WTC11 (cell line): ENCODE measurements at regions not wholly inside any gene's neighbourhood (a gene's known extent, or its start where the extent isn't known, plus 50 kb on each side); places are given as distances from the start of the nearest gene placed in this dataset.

ENCODE experiments used
- ATAC-seq: fragments of 200-7000 bp; cut with Tn5 transposase; 2 replicates; pipeline ENCODE4 v1.10.0; 2021; ENCODE audit warnings: mild to moderate bottlenecking, moderate library complexity
- CTCF ChIA-PET: fragments of 300-600 bp; sonication (Branson Sonifier 250); formaldehyde crosslinking; loops from one replicate; lab custom pipeline; 2021; ENCODE audit warnings: antibody characterized with exemption; lab: Charles Lee
- POLR2A ChIA-PET: fragments of 350-600 bp; sonication (Branson Sonifier 250); formaldehyde crosslinking; loops from one replicate; lab custom pipeline; 2021; ENCODE audit warnings: antibody characterized with exemption; lab: Charles Lee
- DNase-seq: peaks from one replicate; pipeline ENCODE4 v3.0.0; 2021; ENCODE audit warnings: low spot score
- H3K27ac Mint-ChIP-seq: 2 replicates; pipeline ENCODE4 v1.8.0; 2021; ENCODE audit warnings: mixed read lengths
- H3K27me3 Mint-ChIP-seq: 2 replicates; pipeline ENCODE4 v1.8.0; 2021; ENCODE audit warnings: low read depth, mild to moderate bottlenecking, moderate library complexity, mixed read lengths
- H3K36me3 Mint-ChIP-seq: 2 replicates; pipeline ENCODE4 v1.8.0; 2021; ENCODE audit warnings: mixed read lengths
- H3K4me1 Mint-ChIP-seq: 2 replicates; pipeline ENCODE4 v1.8.0; 2022; ENCODE audit warnings: mixed read lengths
- H3K4me3 Mint-ChIP-seq: 2 replicates; pipeline ENCODE4 v1.8.0; 2021; ENCODE audit warnings: mild to moderate bottlenecking, moderate library complexity, mixed read lengths
- H3K9me3 Mint-ChIP-seq: 2 replicates; pipeline ENCODE4 v1.8.0; 2021; ENCODE audit warnings: mixed read lengths
- CDX4 ChIP-seq: fragments of 250-450 bp; sonication (Bioruptor Pico); IDR thresholded peaks from 2 replicates; pipeline ENCODE4 v1.9.0; 2021; ENCODE audit warnings: moderate library complexity, mild to moderate bottlenecking, inconsistent platforms, borderline replicate concordance
- CREM ChIP-seq: sonication (generic); formaldehyde crosslinking; IDR thresholded peaks from 2 replicates; pipeline ENCODE4 v1.8.1; 2022; ENCODE audit warnings: mild to moderate bottlenecking, missing genetic modification reagents, moderate library complexity
- E2F4 ChIP-seq: sonication (generic); formaldehyde crosslinking; IDR thresholded peaks from 2 replicates; pipeline ENCODE4 v1.8.1; 2022; ENCODE audit warnings: low read depth, mild to moderate bottlenecking, moderate library complexity, missing genetic modification reagents, borderline replicate concordance
- ESRRA ChIP-seq: sonication (generic); formaldehyde crosslinking; IDR thresholded peaks from 2 replicates; pipeline ENCODE4 v1.8.1; 2022; ENCODE audit warnings: mild to moderate bottlenecking, missing genetic modification reagents, borderline replicate concordance
- FOXJ3 ChIP-seq: sonication (generic); formaldehyde crosslinking; IDR thresholded peaks from 2 replicates; pipeline ENCODE4 v1.9.0; 2021; ENCODE audit warnings: missing genetic modification reagents, mild to moderate bottlenecking, borderline replicate concordance
- GTF2I ChIP-seq: fragments of 250-450 bp; sonication (Bioruptor Pico); conservative IDR thresholded peaks from 2 replicates; pipeline ENCODE4 v1.4.0; 2021; ENCODE audit warnings: mild to moderate bottlenecking
- HMGXB4 ChIP-seq: sonication (generic); formaldehyde crosslinking; IDR thresholded peaks from 2 replicates; pipeline ENCODE4 v1.8.1; 2023; ENCODE audit warnings: mild to moderate bottlenecking, moderate library complexity, missing genetic modification reagents
- JUN ChIP-seq: sonication (generic); formaldehyde crosslinking; IDR thresholded peaks from 2 replicates; pipeline ENCODE4 v1.8.0; 2023; ENCODE audit warnings: mild to moderate bottlenecking, missing genetic modification reagents
- NR3C1 ChIP-seq: sonication (generic); formaldehyde crosslinking; conservative IDR thresholded peaks from 2 replicates; pipeline ENCODE4 v1.8.1; 2023; ENCODE audit warnings: low read depth, mild to moderate bottlenecking, missing genetic modification reagents
- SMAD3 ChIP-seq: sonication (generic); formaldehyde crosslinking; IDR thresholded peaks from 2 replicates; pipeline ENCODE4 v1.8.0; 2022; ENCODE audit warnings: missing genetic modification reagents, mild to moderate bottlenecking, borderline replicate concordance
- STAT6 ChIP-seq: sonication (generic); formaldehyde crosslinking; conservative IDR thresholded peaks from 2 replicates; pipeline ENCODE4 v1.8.1; 2023; ENCODE audit warnings: mild to moderate bottlenecking, low read depth, missing genetic modification reagents, moderate library complexity
- TP53 ChIP-seq: sonication (generic); formaldehyde crosslinking; IDR thresholded peaks from 2 replicates; pipeline ENCODE4 v1.8.1; 2023; ENCODE audit warnings: mild to moderate bottlenecking, missing genetic modification reagents
- USF1 ChIP-seq: sonication (generic); formaldehyde crosslinking; IDR thresholded peaks from 2 replicates; pipeline ENCODE4 v1.8.0; 2022; ENCODE audit warnings: mild to moderate bottlenecking, missing genetic modification reagents
- ZMAT4 ChIP-seq: fragments of 250-450 bp; sonication (Bioruptor Pico); IDR thresholded peaks from 2 replicates; pipeline ENCODE4 v1.9.0; 2021; ENCODE audit warnings: mild to moderate bottlenecking
- ZNF121 ChIP-seq: sonication (generic); formaldehyde crosslinking; IDR thresholded peaks from 2 replicates; pipeline ENCODE4 v1.8.0; 2023; ENCODE audit warnings: missing genetic modification reagents
- ZNF232 ChIP-seq: sonication (generic); formaldehyde crosslinking; IDR thresholded peaks from 2 replicates; pipeline ENCODE4 v1.8.0; 2022; ENCODE audit warnings: mild to moderate bottlenecking, missing genetic modification reagents
- ZNF317 ChIP-seq: sonication (generic); formaldehyde crosslinking; IDR thresholded peaks from 2 replicates; pipeline ENCODE4 v1.8.1; 2023; ENCODE audit warnings: low read depth, mild to moderate bottlenecking, moderate library complexity, missing genetic modification reagents, borderline replicate concordance
- ZNF425 ChIP-seq: fragments of 250-450 bp; sonication (Bioruptor Pico); conservative IDR thresholded peaks from 2 replicates; pipeline ENCODE4 v1.9.0; 2021; ENCODE audit warnings: mild to moderate bottlenecking
- ZNF671 ChIP-seq: fragments of 250-450 bp; sonication (Bioruptor Pico); IDR thresholded peaks from 2 replicates; pipeline ENCODE4 v1.8.0; 2021; ENCODE audit warnings: mild to moderate bottlenecking

- DNase-seq = peak; percentile 55
- H3K9me3 Mint-ChIP-seq = no peaks in the 10 kb centered on the region
- peaks cover 27% of the 10 kb centered on the region for H3K27me3 Mint-ChIP-seq
- H3K36me3 Mint-ChIP-seq = no peaks in the 10 kb centered on the region
- peaks cover 36% of the 10 kb centered on the region for H3K4me1 Mint-ChIP-seq
- TF ChIP-seq STAT6 (CRISPR knock-in tag) (no peak), NR3C1 (CRISPR knock-in tag) (no peak), USF1 (CRISPR knock-in tag) (no peak), JUN (CRISPR knock-in tag) (no peak), ZNF317 (no peak)
- H3K4me3 Mint-ChIP-seq = no peak overlapping the region
- peak; percentile 40 for ATAC-seq
- H3K27ac Mint-ChIP-seq = no peak overlapping the region
- POLR2A ChIA-PET = interaction anchor here (0.5 kb wide), 1 partner anchor 23 kb away, joined by 6 read pairs; no protein-coding TSS in a partner anchor
- CTCF ChIA-PET = interaction anchor here (0.8 to 2.1 kb wide), 9 partner anchors 20 to 170 kb away, joined by 3 to 7 read pairs (median 4); partner anchors contain the start of gene TINCR
Observed at GRCh38 chr19:5397804-5398692, 57.2 kb upstream of the ZNRF4 start.

GRCh38 chr19:5398693-5399057 lies 56.5 kb upstream of the ZNRF4 start:
- Mint-ChIP-seq H3K4me1 (peaks cover 30% of the 10 kb centered on the region), H3K27ac (no peak overlapping the region), H3K27me3 (peaks cover 25% of the 10 kb centered on the region), H3K4me3 (no peak overlapping the region), H3K9me3 (no peaks in the 10 kb centered on the region), H3K36me3 (no peaks in the 10 kb centered on the region)
- no peak for TF ChIP-seq E2F4
- peak; percentile 61; the same call in 1 of the 2 replicates for TF ChIP-seq GTF2I (CRISPR knock-in tag)
- DNase-seq (no peak), ATAC-seq (no peak)
- ChIA-PET POLR2A (no interaction called here), CTCF (interaction anchor here (1.0 to 1.9 kb wide), 4 partner anchors 39 to 169 kb away, joined by 4 to 5 read pairs (median 4); partner anchors contain the start of gene TINCR)

- ChIA-PET POLR2A (no interaction called here), CTCF (interaction anchor here (0.6 to 1.0 kb wide), 2 partner anchors 27 to 157 kb away, joined by 3 read pairs; no protein-coding TSS in a partner anchor)
- peak; percentile 100 for ATAC-seq
- 0 out of 2 replicates have a peak, but pooled peaks cover 3% of the 10 kb centered on the region for H3K4me1 Mint-ChIP-seq
- peaks cover 6% of the 10 kb centered on the region; the same call in 1 of the 2 replicates for H3K36me3 Mint-ChIP-seq
- H3K27me3 Mint-ChIP-seq = peaks cover 43% of the 10 kb centered on the region
- peak; percentile 98 for DNase-seq
- no peak overlapping the region for H3K4me3 Mint-ChIP-seq
- H3K27ac Mint-ChIP-seq = no peak overlapping the region
- peaks cover 17% of the 10 kb centered on the region for H3K9me3 Mint-ChIP-seq
- peak; percentile 98 for TF ChIP-seq ZNF232 (CRISPR knock-in tag)
- peak; percentile 96 for TF ChIP-seq SMAD3 (CRISPR knock-in tag)
- peak; percentile 86; the same call in 1 of the 2 replicates for TF ChIP-seq ESRRA
- peak; percentile 44; the same call in 1 of the 2 replicates for TF ChIP-seq ZNF121 (CRISPR knock-in tag)
- no peak for TF ChIP-seq ZNF671 (CRISPR knock-in tag)
- TF ChIP-seq ZMAT4 (CRISPR knock-in tag) = no peak
- no peak for TF ChIP-seq HMGXB4
- TF ChIP-seq ZNF425 (CRISPR knock-in tag) = no peak
- peak; percentile 95 for TF ChIP-seq TP53 (CRISPR knock-in tag)
- peak; percentile 73; the same call in 1 of the 2 replicates for TF ChIP-seq CREM (CRISPR knock-in tag)
- no peak for TF ChIP-seq CDX4 (CRISPR knock-in tag)
- no peak for TF ChIP-seq FOXJ3 (CRISPR knock-in tag)
Observed at GRCh38 chr19:5403968-5404640, 51.1 kb upstream of the ZNRF4 start.
